CD4-positive, alpha-beta T cell treated with Interleukin-6 for 4 hours (primary cell): ENCODE measurements at regions not wholly inside any gene's neighbourhood (a gene's known extent, or its start where the extent isn't known, plus 50 kb on each side); places are given as distances from the start of the nearest gene placed in this dataset.

Experiments
- DNase-seq: peaks from one replicate; pipeline ENCODE4 v3.0.0-alpha.2; 2020; ENCODE audit warnings: mixed read lengths

DNA sequence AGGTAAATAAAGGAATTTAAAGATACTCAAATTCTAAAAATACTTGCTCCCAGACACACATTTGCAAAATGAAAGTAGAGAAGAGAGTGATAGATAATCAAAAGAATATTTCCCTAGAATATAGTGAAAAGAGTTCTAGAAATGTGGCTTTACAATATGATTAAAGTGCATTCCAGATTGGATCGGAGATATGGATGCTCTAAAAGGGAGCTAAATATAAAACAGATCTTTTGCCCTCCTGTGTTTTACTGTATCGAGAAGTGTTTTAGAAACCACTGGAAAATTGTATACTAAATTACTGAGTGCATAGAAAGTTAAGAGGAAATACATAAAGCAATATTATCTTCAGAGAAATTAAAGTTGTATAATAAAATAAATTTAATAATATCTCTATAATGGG, 1392.0 kb downstream of the TECRL start:
- no peak for DNase-seq

GRCh38 chr4:62970846-62971245, 1438.4 kb downstream of the TECRL start:
- no peak for DNase-seq

DNA sequence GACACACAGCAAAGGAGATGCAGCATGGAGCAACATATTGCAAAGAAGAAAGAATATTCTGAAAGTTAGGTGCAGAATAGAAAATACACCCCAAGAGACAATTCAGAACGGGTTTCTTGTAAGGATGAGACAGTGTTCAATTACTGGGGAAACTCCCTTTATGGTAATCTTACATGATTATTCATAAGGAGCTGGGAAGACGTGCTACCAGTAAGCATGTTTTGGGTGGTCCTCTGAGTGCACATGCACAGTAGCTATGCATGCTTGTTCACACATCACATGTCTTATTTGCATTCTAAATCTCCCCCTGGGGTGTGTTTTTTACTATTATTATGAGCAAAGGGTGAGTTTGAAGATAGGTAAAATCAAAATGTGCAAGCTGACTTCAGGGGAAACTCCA, 1448.8 kb downstream of the TECRL start:
- DNase-seq = no peak

- no peak for DNase-seq
Measured at GRCh38 chr4:62953752-62954151, 1455.5 kb downstream of the TECRL start.

DNA sequence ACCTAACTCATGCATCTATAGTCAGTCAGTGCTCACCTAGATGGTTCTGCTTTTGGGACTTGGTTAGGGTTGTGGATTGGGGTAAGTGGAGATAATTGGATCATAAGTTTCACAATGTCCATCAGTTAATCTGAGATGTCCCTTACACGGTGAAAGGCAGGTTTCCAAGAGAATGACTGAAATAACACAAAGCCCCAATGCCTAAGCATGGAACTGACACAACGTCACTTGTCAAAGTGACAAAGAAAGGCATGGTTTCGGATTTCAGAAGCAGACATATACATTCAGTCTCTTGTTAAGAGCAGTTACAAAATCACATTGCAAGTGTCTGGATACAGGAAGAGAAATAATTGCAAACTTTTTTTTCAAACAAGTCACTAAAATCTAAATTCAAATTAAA, 1456.9 kb downstream of the TECRL start:
- DNase-seq = no peak

DNA sequence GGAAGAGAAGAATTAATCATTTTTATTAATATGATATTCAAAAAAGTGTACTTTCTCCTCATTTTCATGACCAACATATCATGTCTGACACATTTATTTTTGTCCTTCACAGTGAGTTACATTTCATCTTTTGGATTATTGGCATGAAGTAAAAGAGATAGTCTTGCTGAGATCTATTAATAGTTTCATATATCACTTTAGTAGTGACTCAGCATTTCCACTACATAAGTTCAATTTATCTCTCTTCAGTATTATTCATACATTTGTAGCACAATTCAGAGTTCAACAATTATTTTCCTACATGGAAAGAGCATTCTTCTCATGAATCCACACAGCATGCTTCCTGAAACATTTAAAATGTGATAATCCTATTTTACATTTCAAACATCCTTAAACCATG, 1461.1 kb downstream of the TECRL start:
- DNase-seq = no peak

GRCh38 chr4:62940229-62940628, 1469.0 kb downstream of the TECRL start:
- DNase-seq = no peak

- no peak for DNase-seq
Measured at GRCh38 chr4:62930884-62931283, 1478.4 kb downstream of the TECRL start.

DNA sequence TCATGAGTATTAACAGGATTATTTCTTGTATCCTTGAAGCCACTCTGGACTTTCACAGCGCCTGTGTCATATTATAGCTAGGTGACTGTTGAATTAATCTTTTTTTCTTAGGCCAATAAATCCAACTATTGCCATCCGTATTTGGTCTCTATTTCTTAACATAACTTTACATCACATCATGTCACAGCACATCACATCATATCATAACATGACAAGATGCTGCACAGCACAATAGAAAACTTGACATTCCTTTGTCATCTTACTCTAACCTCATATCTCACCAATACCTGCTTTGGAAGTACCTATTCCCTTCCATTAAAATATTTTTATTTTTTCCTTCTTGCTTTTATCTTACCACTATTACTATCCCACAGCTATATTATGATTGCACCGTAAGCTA, 1480.8 kb downstream of the TECRL start:
- no peak for DNase-seq

- DNase-seq = no peak
Measured at GRCh38 chr4:62927574-62927973, 1481.7 kb downstream of the TECRL start.

DNA sequence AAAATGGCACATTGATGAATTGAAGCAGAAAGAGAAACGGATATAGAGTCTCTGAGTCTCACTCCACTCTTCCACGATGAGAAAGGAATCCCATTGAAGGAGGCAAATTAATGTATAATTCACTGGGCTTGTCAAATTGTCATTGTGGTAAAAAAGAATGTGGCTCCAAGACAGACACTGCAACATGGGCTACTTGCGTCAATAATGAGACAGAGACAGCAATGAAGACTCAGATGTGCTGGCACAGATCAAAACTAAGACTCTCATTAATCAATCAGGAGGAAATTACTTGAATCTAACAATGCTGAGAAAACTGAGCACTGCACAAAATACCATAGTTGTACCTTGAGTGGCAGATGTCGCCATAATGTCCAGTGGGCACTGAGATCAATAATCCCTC, 1485.5 kb downstream of the TECRL start:
- no peak for DNase-seq

DNA sequence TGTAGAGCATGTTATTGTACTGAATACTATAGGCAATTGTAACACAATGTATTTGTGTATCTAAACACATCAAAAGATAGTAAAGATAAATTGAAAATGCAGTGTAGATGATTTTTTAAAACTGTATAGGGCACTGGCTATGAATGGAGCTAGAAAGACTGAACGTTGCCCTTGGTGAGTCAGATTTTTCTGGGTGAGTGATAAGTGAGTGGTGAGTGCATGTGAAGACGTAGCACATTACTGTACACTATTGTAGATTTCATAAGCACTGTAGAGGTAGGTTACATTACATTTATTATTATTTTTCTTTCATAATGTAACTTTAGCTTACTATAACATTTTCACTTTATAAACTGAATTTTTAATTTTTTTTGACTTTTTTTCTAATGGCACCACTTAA, 1491.6 kb downstream of the TECRL start:
- DNase-seq = no peak

GRCh38 chr4:62914758-62915157, 1494.5 kb downstream of the TECRL start:
- DNase-seq = no peak

DNA sequence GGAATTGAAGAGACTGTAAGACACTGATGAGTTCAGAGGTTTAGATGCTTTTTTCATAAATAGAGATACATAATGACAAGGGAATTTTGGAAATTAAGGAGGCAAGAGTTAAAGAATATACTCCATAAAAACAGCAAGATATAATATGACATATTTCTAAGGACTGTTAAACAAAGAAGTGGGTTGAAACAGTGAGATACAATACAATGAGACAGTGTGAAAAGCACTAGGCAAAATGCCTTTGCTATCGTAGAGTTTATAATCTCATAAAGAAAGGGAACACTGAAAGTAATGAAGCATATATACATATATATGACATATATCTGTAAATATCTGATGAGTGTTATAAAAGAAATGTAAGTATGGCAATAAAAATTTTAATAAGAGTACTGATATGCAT, 1496.2 kb downstream of the TECRL start:
- DNase-seq = no peak

GRCh38 chr4:62912531-62912930, 1496.7 kb downstream of the TECRL start:
- no peak for DNase-seq

DNA sequence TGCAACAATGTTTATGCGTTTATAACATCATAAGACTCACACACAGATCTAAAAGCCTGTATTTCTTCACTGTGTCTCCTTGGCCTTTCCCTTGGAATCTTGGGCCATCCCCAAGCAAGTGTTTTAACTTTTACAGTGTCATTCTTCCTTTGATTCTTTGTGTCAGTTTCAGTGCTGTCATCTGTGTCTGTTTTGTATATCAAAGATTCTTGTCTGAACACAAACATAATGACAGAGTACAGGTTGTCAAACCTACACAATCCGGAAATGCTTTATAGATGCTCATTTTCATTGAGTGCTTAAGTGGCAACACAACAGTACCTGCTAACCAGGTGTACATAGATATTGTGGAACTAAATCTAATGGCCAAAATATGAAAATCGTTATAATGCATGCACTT, 1500.0 kb downstream of the TECRL start:
- DNase-seq = no peak

DNA sequence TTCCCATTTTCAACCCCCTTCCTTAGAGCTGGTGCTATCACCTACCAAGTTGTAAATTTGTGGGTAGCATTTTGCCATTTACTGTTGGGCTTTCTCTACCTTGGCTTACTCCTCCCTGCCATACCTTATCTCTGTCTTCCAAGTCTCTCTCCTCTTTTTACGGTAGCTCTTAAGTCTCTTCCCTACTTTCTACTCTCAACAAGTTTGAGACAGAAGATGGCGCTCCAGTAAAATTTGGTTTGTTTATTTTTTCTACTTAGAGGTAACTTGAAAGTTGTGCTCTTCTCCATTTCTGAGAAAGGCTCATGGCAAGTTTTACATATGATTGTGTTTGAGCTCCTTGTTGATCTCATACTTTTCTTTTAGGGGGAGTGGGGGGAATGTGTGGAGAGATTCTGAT, 1508.1 kb downstream of the TECRL start:
- no peak for DNase-seq

DNA sequence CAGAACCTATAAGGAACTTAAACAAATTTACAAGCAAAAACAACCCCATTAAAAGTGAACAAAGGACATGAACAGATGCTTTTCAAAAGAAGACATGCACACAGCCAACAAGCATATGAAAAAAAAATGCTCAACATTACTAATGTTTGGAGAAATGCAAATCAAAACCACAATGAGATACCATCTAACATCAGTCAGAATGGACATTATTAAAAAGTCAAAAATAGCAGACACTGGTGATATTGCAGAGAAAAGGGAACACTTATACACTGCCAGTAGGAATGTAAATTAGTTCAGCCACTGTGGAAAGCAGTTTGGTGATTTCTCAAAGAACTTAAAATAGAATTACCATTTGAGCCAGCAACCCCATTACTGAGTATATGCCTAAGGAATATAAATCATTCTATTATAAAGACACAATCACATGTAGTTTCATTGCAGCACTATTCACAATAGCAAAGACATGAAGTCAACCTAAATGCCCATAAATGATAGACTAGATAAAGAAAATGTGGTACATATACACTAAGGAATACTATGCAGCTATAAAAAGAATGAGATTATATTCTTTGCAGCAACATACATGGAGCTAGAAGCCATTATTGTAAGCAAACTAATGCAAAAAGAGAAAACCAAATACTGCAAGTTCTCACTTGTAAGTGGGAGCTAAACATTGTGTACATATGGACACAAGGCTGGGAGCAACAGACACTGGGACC, 1509.4 kb downstream of the TECRL start:
- DNase-seq = no peak

DNA sequence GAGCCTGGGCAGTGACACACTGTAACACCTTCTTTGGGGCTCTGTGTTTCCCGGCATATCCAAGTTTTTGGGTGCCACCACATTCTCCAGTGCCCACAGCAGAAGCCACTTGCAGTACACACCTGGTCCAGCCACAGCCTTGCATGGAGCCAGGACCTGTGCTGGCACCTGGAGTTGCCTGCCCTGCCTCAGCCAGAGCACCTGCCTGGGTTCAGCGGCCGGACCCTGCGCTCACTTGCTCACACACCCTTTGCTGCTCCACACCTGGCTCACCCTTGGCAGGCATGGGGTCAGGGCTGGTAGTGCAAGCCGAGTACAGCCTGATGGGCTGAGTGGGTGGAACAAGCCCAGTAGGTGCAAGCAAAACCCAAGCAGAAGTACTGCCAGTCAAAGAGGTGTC, 1511.1 kb downstream of the TECRL start:
- DNase-seq = no peak

DNA sequence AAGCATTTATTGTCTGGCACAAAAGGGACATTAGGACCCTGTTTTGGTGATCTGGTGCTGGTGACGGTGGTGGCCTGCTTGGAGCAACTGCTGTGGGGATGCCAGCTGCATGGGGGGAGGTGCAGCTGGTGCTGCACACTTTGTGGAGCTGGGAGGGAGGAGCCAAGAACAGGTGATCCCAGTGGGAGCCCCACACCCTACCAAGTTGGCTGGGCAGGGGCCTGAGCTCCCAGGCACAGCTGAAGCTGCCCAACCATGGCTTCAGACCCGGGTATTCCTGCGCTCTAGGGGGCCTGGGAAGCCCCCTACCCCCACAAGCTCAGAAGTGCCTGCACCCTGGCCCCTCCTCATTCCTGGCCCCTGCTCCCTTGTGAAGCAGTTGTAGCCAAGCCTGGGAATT, 1512.5 kb downstream of the TECRL start:
- no peak for DNase-seq

GRCh38 chr4:62881901-62882300, 1527.3 kb downstream of the TECRL start:
- DNase-seq = no peak

DNA sequence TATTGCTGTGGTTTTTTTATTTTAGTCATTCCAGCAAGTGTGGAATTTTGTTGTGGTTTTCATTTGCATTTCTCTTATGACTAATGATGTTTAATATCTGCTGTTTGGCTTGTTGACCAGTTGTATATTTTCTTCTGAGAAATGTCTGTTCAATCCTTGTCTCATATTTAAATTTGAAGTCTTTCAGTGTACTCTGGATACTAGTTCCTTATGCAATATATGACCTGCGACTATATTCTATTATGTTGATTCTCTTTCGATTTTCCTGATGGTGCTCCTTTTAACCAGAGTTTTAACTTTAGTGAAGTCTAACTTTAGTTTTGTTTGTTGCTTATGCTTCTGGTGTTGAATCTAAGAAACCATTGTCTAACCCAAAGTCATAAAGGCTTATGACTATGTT, 1528.0 kb downstream of the TECRL start:
- no peak for DNase-seq

GRCh38 chr4:62872856-62873255, 1536.4 kb downstream of the TECRL start:
- no peak for DNase-seq

DNA sequence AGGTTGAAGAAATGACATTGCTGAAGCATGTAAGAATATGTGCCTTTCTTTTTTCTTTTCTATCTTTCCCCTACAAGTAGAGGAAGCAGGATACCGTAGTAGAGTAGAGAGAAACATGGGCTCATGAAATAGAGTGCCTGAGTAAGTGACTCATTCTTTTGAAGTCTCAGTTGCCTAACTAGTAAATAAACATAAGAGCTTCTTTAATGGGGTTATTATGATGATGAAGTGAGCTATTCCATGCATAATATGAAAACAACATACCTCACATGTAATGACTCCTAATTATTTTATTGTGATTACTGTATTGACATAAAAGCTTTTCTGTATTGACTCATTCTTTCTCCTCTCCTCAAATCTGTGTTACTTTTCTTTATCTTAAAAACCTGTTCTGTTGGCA, 1538.2 kb downstream of the TECRL start:
- no peak for DNase-seq

GRCh38 chr4:62870451-62870850, 1538.8 kb downstream of the TECRL start:
- DNase-seq = no peak

DNA sequence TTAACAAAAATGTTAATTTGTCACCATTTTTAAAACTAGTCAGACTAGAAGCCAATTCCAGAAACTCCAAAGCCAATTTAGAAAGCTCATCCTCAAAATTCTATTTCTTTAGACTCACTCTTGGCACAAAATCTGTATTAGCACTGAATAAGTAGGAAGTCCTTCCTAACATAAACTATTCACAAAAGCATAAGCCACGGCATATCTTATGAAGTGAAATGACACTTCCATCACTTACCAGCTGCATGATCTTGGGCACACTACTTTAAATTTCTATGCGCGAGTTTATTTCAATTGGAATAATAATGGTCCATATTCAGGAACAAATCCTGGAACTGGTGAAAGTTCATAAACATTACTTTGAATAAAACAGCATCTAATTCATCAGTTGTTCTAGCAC, 1544.0 kb downstream of the TECRL start:
- no peak for DNase-seq
